NB4 (cell line): ENCODE measurements at regions not wholly inside any gene's neighbourhood (a gene's known extent, or its start where the extent isn't known, plus 50 kb on each side); places are given as distances from the start of the nearest gene placed in this dataset.

Source experiments
- MAX ChIP-seq: IDR thresholded peaks from 2 replicates; pipeline ENCODE4 v1.6.1; 2011; ENCODE audit warnings: low read depth, low read length
- POLR2A ChIP-seq: IDR thresholded peaks from 2 replicates; pipeline ENCODE4 v1.6.1; 2011; ENCODE audit warnings: mild to moderate bottlenecking; ENCODE audit not compliant: insufficient read length; ENCODE audit errors: extremely low read depth
- TF ChIP-seq, protein P1 (sequence below): IDR thresholded peaks from one replicate; pipeline ENCODE4 v1.5.1; 2012; ENCODE audit warnings: low read depth, low read length

GRCh38 chr3:86792316-86792715 lies 198.6 kb downstream of the VGLL3 start:
- TF ChIP-seq, protein P1, sequence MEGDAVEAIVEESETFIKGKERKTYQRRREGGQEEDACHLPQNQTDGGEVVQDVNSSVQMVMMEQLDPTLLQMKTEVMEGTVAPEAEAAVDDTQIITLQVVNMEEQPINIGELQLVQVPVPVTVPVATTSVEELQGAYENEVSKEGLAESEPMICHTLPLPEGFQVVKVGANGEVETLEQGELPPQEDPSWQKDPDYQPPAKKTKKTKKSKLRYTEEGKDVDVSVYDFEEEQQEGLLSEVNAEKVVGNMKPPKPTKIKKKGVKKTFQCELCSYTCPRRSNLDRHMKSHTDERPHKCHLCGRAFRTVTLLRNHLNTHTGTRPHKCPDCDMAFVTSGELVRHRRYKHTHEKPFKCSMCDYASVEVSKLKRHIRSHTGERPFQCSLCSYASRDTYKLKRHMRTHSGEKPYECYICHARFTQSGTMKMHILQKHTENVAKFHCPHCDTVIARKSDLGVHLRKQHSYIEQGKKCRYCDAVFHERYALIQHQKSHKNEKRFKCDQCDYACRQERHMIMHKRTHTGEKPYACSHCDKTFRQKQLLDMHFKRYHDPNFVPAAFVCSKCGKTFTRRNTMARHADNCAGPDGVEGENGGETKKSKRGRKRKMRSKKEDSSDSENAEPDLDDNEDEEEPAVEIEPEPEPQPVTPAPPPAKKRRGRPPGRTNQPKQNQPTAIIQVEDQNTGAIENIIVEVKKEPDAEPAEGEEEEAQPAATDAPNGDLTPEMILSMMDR, result no peak
- no peak for TF ChIP-seq MAX
- TF ChIP-seq POLR2A, result no peak
